HCT116 (cell line): ENCODE measurements at regions not wholly inside any gene's neighbourhood (a gene's known extent, or its start where the extent isn't known, plus 50 kb on each side); places are given as distances from the start of the nearest gene placed in this dataset.

ENCODE experiments used
- ATAC-seq: fragments of 200-7000 bp; cut with Tn5 transposase; 2 replicates; pipeline ENCODE4 v1.9.1; 2020; ENCODE audit warnings: mild to moderate bottlenecking, moderate library complexity
- BruUV-seq: library from RNA; stranded (reverse); fragments of 400-500 nt; replicated peaks from 2 replicates; lab custom pipeline; 2021; lab: Mats Ljungman, UMichigan
- CTCF ChIA-PET: fragments of 300-600 bp; sonication (Branson Sonifier 250); formaldehyde crosslinking; loops from one replicate; lab custom pipeline; 2021; ENCODE audit warnings: antibody characterized with exemption; lab: Charles Lee
- POLR2A ChIA-PET: fragments of 300-600, 350-600 bp; sonication (Branson Sonifier 250); formaldehyde crosslinking; loops from one replicate; lab custom pipeline; 2021; ENCODE audit warnings: antibody characterized with exemption; lab: Charles Lee
- RAD21 ChIA-PET, 2 experiments: fragments of 300-600 bp; sonication (Branson Sonifier 250); formaldehyde crosslinking; loops; one replicate each; lab custom pipeline; 2023; ENCODE audit warnings: low total read pairs in 2 of 2; ENCODE audit not compliant: uncharacterized antibody in 2 of 2, unreplicated experiment in 2 of 2, low non-redundant PET in 1 of 2; lab: Charles Lee
- DNase-seq: peaks from one replicate; pipeline ENCODE4 v3.0.0-alpha.2; 2010; ENCODE audit warnings: low read depth, low spot score
- H2AFZ ChIP-seq: fragments of 200-600 bp; shearing (Covaris generic), sonication (generic); 2 replicates; pipeline ENCODE4 v1.6.1; 2017; ENCODE audit warnings: low read depth, mixed run types, mixed read lengths, antibody characterized with exemption, low read length; ENCODE audit not compliant: poor library complexity, severe bottlenecking
- H3K27ac ChIP-seq: 2 replicates; pipeline ENCODE4 v1.5.1; 2012; ENCODE audit warnings: low read depth, low read length
- H3K27me3 ChIP-seq: fragments of 200-600 bp; sonication (generic); 2 replicates; pipeline ENCODE4 v1.6.1; 2016; ENCODE audit warnings: mixed run types, low read length, mixed read lengths; ENCODE audit not compliant: insufficient read depth
- H3K36me3 ChIP-seq, 2 experiments: fragments of 200-500 bp in 1 of 2; fragments of 200-600 bp in 1 of 2; sonication (Bioruptor generic) in 1 of 2; sonication (generic) in 1 of 2; 2 replicates each; pipeline versions ENCODE4 v1.5.1 to v1.6.1; 2014 to 2016; ENCODE audit warnings: low read length in 2 of 2, inconsistent platforms in 1 of 2, mixed read lengths in 1 of 2, mixed run types in 1 of 2; ENCODE audit not compliant: insufficient read depth in 2 of 2, control insufficient read depth in 1 of 2
- H3K4me1 ChIP-seq, 2 experiments: fragments of 200-600 bp in 1 of 2; sonication (generic) in 1 of 2; 2 replicates each; pipeline versions ENCODE4 v1.5.1 to v1.6.1; 2012 to 2017; ENCODE audit warnings: low read length in 2 of 2, inconsistent platforms in 1 of 2, mild to moderate bottlenecking in 1 of 2, mixed read lengths in 1 of 2, mixed run types in 1 of 2, moderate library complexity in 1 of 2; ENCODE audit not compliant: insufficient read depth in 2 of 2, control insufficient read depth in 1 of 2
- H3K4me2 ChIP-seq: fragments of 200-600 bp; sonication (generic); 2 replicates; pipeline ENCODE4 v1.6.1; 2017; ENCODE audit warnings: mixed run types, low read length, mixed read lengths
- H3K4me3 ChIP-seq, 2 experiments: fragments of 200-600 bp in 1 of 2; sonication (generic) in 1 of 2; replicated peaks in 1 of 2; 2 replicates each; pipeline ENCODE4 v1.5.1; 2011 to 2016; ENCODE audit warnings: low read length in 2 of 2, control low read depth in 1 of 2, low read depth in 1 of 2, mild to moderate bottlenecking in 1 of 2, mixed read lengths in 1 of 2, mixed run types in 1 of 2
- H3K79me2 ChIP-seq: fragments of 200-600 bp; sonication (generic); 2 replicates; pipeline ENCODE4 v1.6.1; 2017; ENCODE audit warnings: mild to moderate bottlenecking, mixed run types, low read length, moderate library complexity, mixed read lengths; ENCODE audit not compliant: insufficient read depth
- H3K9ac ChIP-seq: fragments of 200-600 bp; sonication (generic); 2 replicates; pipeline ENCODE4 v1.6.1; 2016; ENCODE audit warnings: low read length, mixed read lengths
- H3K9me2 ChIP-seq: fragments of 200-600 bp; sonication (generic), shearing (Covaris generic); 2 replicates; pipeline ENCODE4 v1.6.1; 2017; ENCODE audit warnings: mixed run types, mild to moderate bottlenecking, moderate library complexity; ENCODE audit not compliant: insufficient read depth
- H3K9me3 ChIP-seq, 2 experiments: fragments of 200-500 bp in 1 of 2; fragments of 200-600 bp in 1 of 2; sonication (Bioruptor generic) in 1 of 2; sonication (generic) in 1 of 2; 2 replicates each; pipeline ENCODE4 v1.6.1; 2014 to 2017; ENCODE audit warnings: low read length in 2 of 2, mixed read lengths in 2 of 2, inconsistent platforms in 1 of 2, low read depth in 1 of 2, mild to moderate bottlenecking in 1 of 2, mixed run types in 1 of 2, moderate library complexity in 1 of 2; ENCODE audit not compliant: control insufficient read depth in 1 of 2, insufficient read depth in 1 of 2
- H4K20me1 ChIP-seq: fragments of 200-600 bp; sonication (generic), shearing (Covaris generic); 2 replicates; pipeline ENCODE4 v1.6.1; 2017; ENCODE audit warnings: mixed run types, mild to moderate bottlenecking, moderate library complexity; ENCODE audit not compliant: insufficient read depth
- CBX3 ChIP-seq: IDR thresholded peaks from 2 replicates; pipeline ENCODE4 v1.6.1; 2012; ENCODE audit warnings: low read depth
- CEBPB ChIP-seq: IDR thresholded peaks from 2 replicates; pipeline ENCODE4 v1.6.1; 2012; ENCODE audit warnings: low read depth
- EGR1 ChIP-seq: IDR thresholded peaks from 2 replicates; pipeline ENCODE4 v1.6.1; 2012; ENCODE audit warnings: low read depth
- ELF1 ChIP-seq: IDR thresholded peaks from 2 replicates; pipeline ENCODE4 v1.6.1; 2012; ENCODE audit warnings: low read depth, borderline replicate concordance
- FOSL1 ChIP-seq: IDR thresholded peaks from 2 replicates; pipeline ENCODE4 v1.6.1; 2012; ENCODE audit warnings: low read depth
- POLR2A ChIP-seq: IDR thresholded peaks from 2 replicates; pipeline ENCODE4 v1.7.0; 2011; ENCODE audit warnings: borderline replicate concordance; ENCODE audit not compliant: insufficient read depth, insufficient read length; ENCODE audit errors: extremely low read depth
- POLR2AphosphoS5 ChIP-seq: IDR thresholded peaks from 2 replicates; pipeline ENCODE4 v1.6.1; 2011; ENCODE audit warnings: mild to moderate bottlenecking, low read depth, low read length, moderate library complexity
- SIN3A ChIP-seq: IDR thresholded peaks from 2 replicates; pipeline ENCODE4 v1.6.1; 2012; ENCODE audit warnings: low read depth
- SP1 ChIP-seq: IDR thresholded peaks from 2 replicates; pipeline ENCODE4 v1.6.1; 2012; ENCODE audit warnings: low read depth
- SRF ChIP-seq: IDR thresholded peaks from 2 replicates; pipeline ENCODE4 v1.6.1; 2012; ENCODE audit warnings: low read depth
- TCF7L2 ChIP-seq: IDR thresholded peaks from 2 replicates; pipeline ENCODE4 v1.7.0; 2011; ENCODE audit warnings: borderline replicate concordance, inconsistent platforms; ENCODE audit not compliant: insufficient read depth, insufficient read length; ENCODE audit errors: extremely low read depth
- YY1 ChIP-seq: IDR thresholded peaks from 2 replicates; pipeline ENCODE4 v1.6.1; 2011; ENCODE audit warnings: low read length, low read depth, moderate library complexity, mild to moderate bottlenecking; ENCODE audit not compliant: insufficient replicate concordance; ENCODE audit errors: extremely low read depth
- ZFX ChIP-seq: fragments of 450-650 bp; IDR thresholded peaks from 2 replicates; pipeline ENCODE4 v1.6.1; 2017
- ZNF274 ChIP-seq: fragments of 200-500 bp; sonication (Bioruptor generic); IDR thresholded peaks from 2 replicates; pipeline ENCODE4 v1.6.1; 2014; ENCODE audit warnings: mild to moderate bottlenecking, low read depth, low read length, inconsistent platforms
- intact Hi-C: fragments of 100-400 bp; cut with micrococcal nuclease; formaldehyde crosslinking; loops from 2 replicates; pipeline ENCODE4 v1.10.0; 2022
- TF ChIP-seq, protein P1 (sequence below), 3 experiments: fragments of 200-600 bp in 1 of 3; sonication (generic) in 1 of 3; IDR thresholded peaks in 2 of 3; conservative IDR thresholded peaks in 1 of 3; 2 replicates each; pipeline ENCODE4 v1.5.1; 2012 to 2017; ENCODE audit warnings: low read depth in 2 of 3, low read length in 2 of 3, antibody characterized with exemption in 1 of 3, borderline replicate concordance in 1 of 3, control low read depth in 1 of 3, mild to moderate bottlenecking in 1 of 3, mixed read lengths in 1 of 3, mixed run types in 1 of 3, moderate library complexity in 1 of 3; ENCODE audit not compliant: insufficient read depth in 1 of 3
- TF ChIP-seq, protein P2 (sequence below): IDR thresholded peaks from 2 replicates; pipeline ENCODE4 v1.6.1; 2012
- TF ChIP-seq, protein P3 (sequence below): IDR thresholded peaks from 2 replicates; pipeline ENCODE4 v1.6.1; 2012; ENCODE audit warnings: low read depth
- TF ChIP-seq, protein P4 (sequence below): IDR thresholded peaks from 2 replicates; pipeline ENCODE4 v1.6.1; 2012

DNA sequence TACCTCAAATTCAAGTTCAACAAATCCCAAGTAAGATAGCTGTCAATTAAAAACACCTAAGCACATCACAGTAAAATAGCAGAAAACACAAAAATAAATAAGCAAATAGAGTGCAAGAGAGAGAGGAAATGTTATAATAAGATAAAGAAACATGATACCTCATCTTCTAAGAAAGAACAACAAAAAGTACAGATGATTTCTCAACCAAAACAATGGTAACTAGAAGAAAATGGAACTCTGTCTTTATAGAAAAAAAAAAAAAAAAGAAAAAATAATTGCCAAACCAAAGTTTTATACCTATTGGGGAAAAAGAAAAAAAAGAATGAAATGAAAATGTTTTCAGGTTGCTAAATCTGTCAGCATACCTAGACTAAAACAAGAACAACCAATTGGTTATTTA, 1253.5 kb upstream of the CDH2 start:
- H2AFZ ChIP-seq: no peak overlapping the region
- no peaks in the 10 kb centered on the region for H3K36me3 ChIP-seq
- no peak overlapping the region for H3K4me2 ChIP-seq
- H3K4me3 ChIP-seq: no peak overlapping the region
- intact Hi-C loops: no loop called here
- no peak for ATAC-seq
- H3K27me3 ChIP-seq: no peaks in the 10 kb centered on the region
- H3K79me2 ChIP-seq: no peaks in the 10 kb centered on the region
- DNase-seq: peak; percentile 0
- no peaks in the 10 kb centered on the region for H4K20me1 ChIP-seq
- BruUV-seq: no TSS peak
- CTCF ChIA-PET: no interaction called here
- TF ChIP-seq SP1 (no peak), ZFX (no peak), ELF1 (no peak), SIN3A (no peak), SRF (no peak), CEBPB (no peak), POLR2A (no peak), YY1 (no peak), EGR1 (no peak), FOSL1 (no peak), ZNF274 (no peak), CBX3 (no peak), POLR2AphosphoS5 (no peak), TCF7L2 (no peak)
- TF ChIP-seq, protein P1, sequence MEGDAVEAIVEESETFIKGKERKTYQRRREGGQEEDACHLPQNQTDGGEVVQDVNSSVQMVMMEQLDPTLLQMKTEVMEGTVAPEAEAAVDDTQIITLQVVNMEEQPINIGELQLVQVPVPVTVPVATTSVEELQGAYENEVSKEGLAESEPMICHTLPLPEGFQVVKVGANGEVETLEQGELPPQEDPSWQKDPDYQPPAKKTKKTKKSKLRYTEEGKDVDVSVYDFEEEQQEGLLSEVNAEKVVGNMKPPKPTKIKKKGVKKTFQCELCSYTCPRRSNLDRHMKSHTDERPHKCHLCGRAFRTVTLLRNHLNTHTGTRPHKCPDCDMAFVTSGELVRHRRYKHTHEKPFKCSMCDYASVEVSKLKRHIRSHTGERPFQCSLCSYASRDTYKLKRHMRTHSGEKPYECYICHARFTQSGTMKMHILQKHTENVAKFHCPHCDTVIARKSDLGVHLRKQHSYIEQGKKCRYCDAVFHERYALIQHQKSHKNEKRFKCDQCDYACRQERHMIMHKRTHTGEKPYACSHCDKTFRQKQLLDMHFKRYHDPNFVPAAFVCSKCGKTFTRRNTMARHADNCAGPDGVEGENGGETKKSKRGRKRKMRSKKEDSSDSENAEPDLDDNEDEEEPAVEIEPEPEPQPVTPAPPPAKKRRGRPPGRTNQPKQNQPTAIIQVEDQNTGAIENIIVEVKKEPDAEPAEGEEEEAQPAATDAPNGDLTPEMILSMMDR (IDR thresholded peaks at IDR 0.05 in 2 of 3, conservative IDR thresholded peaks at IDR 0.05 in 1 of 3; ENCODE audit: borderline replicate concordance in 1 of 3, insufficient read depth in 1 of 3, low read depth in 2 of 3, low read length in 2 of 3): no peak
- TF ChIP-seq, protein P2, sequence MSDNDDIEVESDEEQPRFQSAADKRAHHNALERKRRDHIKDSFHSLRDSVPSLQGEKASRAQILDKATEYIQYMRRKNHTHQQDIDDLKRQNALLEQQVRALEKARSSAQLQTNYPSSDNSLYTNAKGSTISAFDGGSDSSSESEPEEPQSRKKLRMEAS: no peak
- TF ChIP-seq, protein P3, sequence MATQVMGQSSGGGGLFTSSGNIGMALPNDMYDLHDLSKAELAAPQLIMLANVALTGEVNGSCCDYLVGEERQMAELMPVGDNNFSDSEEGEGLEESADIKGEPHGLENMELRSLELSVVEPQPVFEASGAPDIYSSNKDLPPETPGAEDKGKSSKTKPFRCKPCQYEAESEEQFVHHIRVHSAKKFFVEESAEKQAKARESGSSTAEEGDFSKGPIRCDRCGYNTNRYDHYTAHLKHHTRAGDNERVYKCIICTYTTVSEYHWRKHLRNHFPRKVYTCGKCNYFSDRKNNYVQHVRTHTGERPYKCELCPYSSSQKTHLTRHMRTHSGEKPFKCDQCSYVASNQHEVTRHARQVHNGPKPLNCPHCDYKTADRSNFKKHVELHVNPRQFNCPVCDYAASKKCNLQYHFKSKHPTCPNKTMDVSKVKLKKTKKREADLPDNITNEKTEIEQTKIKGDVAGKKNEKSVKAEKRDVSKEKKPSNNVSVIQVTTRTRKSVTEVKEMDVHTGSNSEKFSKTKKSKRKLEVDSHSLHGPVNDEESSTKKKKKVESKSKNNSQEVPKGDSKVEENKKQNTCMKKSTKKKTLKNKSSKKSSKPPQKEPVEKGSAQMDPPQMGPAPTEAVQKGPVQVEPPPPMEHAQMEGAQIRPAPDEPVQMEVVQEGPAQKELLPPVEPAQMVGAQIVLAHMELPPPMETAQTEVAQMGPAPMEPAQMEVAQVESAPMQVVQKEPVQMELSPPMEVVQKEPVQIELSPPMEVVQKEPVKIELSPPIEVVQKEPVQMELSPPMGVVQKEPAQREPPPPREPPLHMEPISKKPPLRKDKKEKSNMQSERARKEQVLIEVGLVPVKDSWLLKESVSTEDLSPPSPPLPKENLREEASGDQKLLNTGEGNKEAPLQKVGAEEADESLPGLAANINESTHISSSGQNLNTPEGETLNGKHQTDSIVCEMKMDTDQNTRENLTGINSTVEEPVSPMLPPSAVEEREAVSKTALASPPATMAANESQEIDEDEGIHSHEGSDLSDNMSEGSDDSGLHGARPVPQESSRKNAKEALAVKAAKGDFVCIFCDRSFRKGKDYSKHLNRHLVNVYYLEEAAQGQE: no peak
- TF ChIP-seq, protein P4, sequence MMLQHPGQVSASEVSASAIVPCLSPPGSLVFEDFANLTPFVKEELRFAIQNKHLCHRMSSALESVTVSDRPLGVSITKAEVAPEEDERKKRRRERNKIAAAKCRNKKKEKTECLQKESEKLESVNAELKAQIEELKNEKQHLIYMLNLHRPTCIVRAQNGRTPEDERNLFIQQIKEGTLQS: no peak
- no peaks in the 10 kb centered on the region for H3K4me1 ChIP-seq
- POLR2A ChIA-PET: no interaction called here
- no peaks in the 10 kb centered on the region for H3K9me2 ChIP-seq
- no peak overlapping the region for H3K9ac ChIP-seq
- RAD21 ChIA-PET: no interaction called here
- H3K9me3 ChIP-seq: peaks cover 0 to 4% of the 10 kb centered on the region in 2 experiments; a peak in 1 of 4 replicates
- no peak overlapping the region for H3K27ac ChIP-seq
